ENCODE measurements at regions not wholly inside any gene's neighbourhood (a gene's known extent, or its start where the extent isn't known, plus 50 kb on each side); places are given as distances from the start of the nearest gene placed in this dataset.
A peak's percentile ranks its signal among the peaks of the same experiment; 100 is the strongest.

GRCh38 chr1:192474080-192474683, 101.4 kb upstream of the RGS1 start:
- Histone ChIP-seq H3K27ac (ENCODE audit: low read depth in 2 of 2, low read length in 2 of 2) (no peak overlapping the region), H3K9me3 (ENCODE audit: control insufficient read depth in 2 of 3, insufficient read depth in 1 of 3, low read length in 3 of 3) (no peaks in the 10 kb centered on the region), H3K4me3 (ENCODE audit: low read length in 3 of 3) (no peak overlapping the region), H3K27me3 (ENCODE audit: control insufficient read depth, insufficient read depth, low read length) (no peaks in the 10 kb centered on the region), H3K9ac (ENCODE audit: low read length in 3 of 3) (no peak overlapping the region), H3K4me1 (ENCODE audit: control insufficient read depth in 2 of 3, insufficient read depth in 2 of 3, low read depth in 1 of 3, low read length in 3 of 3) (no peaks in the 10 kb centered on the region), H3K36me3 (ENCODE audit: control insufficient read depth in 2 of 3, insufficient read depth in 3 of 3, low read length in 3 of 3) (no peaks in the 10 kb centered on the region)
- FAIRE-seq = peak; percentile 74
- peak in 2 of 5 donors; percentile 59 to 60 for DNase-seq
- TF ChIP-seq CTCF (IDR thresholded peaks at IDR 0.05; ENCODE audit: borderline replicate concordance, extremely low read depth, insufficient read depth) = peak; percentile 51
- intact Hi-C loops (cut with DNase I) = loop anchor here (10.0 kb wide), 2 partner anchors 131 to 551 kb away; no protein-coding TSS in a partner anchor

- Histone ChIP-seq H3K4me3 (ENCODE audit: low read length in 3 of 3) (no peak overlapping the region), H3K9me3 (ENCODE audit: control insufficient read depth in 2 of 3, insufficient read depth in 1 of 3, low read length in 3 of 3) (no peaks in the 10 kb centered on the region), H3K27ac (ENCODE audit: low read depth in 2 of 2, low read length in 2 of 2) (no peak overlapping the region), H3K36me3 (ENCODE audit: control insufficient read depth in 2 of 3, insufficient read depth in 3 of 3, low read length in 3 of 3) (no peaks in the 10 kb centered on the region), H3K4me1 (ENCODE audit: control insufficient read depth in 2 of 3, insufficient read depth in 2 of 3, low read depth in 1 of 3, low read length in 3 of 3) (no peaks in the 10 kb centered on the region), H3K9ac (ENCODE audit: low read length in 3 of 3) (no peak overlapping the region), H3K27me3 (ENCODE audit: control insufficient read depth, insufficient read depth, low read length) (no peaks in the 10 kb centered on the region)
- DNase-seq (no peak), FAIRE-seq (no peak)
- no peak for TF ChIP-seq CTCF (IDR thresholded peaks at IDR 0.05; ENCODE audit: borderline replicate concordance, extremely low read depth, insufficient read depth)
- intact Hi-C loops (cut with DNase I) = loop anchor here (10.0 kb wide), 2 partner anchors 129 to 549 kb away; no protein-coding TSS in a partner anchor
Measured at GRCh38 chr1:192475329-192475728, 100.2 kb upstream of the RGS1 start.

GRCh38 chr1:192475970-192476369, 99.6 kb upstream of the RGS1 start:
- H3K9ac ChIP-seq (ENCODE audit: low read length in 3 of 3) = no peak overlapping the region
- intact Hi-C loops (cut with DNase I) = loop anchor here (10.0 kb wide), 2 partner anchors 129 to 549 kb away; no protein-coding TSS in a partner anchor
- no peak overlapping the region for H3K4me3 ChIP-seq (ENCODE audit: low read length in 3 of 3)
- DNase-seq (no peak), FAIRE-seq (no peak)
- no peaks in the 10 kb centered on the region for H3K9me3 ChIP-seq (ENCODE audit: control insufficient read depth in 2 of 3, insufficient read depth in 1 of 3, low read length in 3 of 3)
- no peaks in the 10 kb centered on the region for H3K27me3 ChIP-seq (ENCODE audit: control insufficient read depth, insufficient read depth, low read length)
- H3K4me1 ChIP-seq (ENCODE audit: control insufficient read depth in 2 of 3, insufficient read depth in 2 of 3, low read depth in 1 of 3, low read length in 3 of 3) = no peaks in the 10 kb centered on the region
- H3K36me3 ChIP-seq (ENCODE audit: control insufficient read depth in 2 of 3, insufficient read depth in 3 of 3, low read length in 3 of 3) = no peaks in the 10 kb centered on the region
- TF ChIP-seq CTCF (IDR thresholded peaks at IDR 0.05; ENCODE audit: borderline replicate concordance, extremely low read depth, insufficient read depth) = no peak
- no peak overlapping the region for H3K27ac ChIP-seq (ENCODE audit: low read depth in 2 of 2, low read length in 2 of 2)
